ENCODE measurements at regions not wholly inside any gene's neighbourhood (a gene's known extent, or its start where the extent isn't known, plus 50 kb on each side); places are given as distances from the start of the nearest gene placed in this dataset.
A peak's percentile ranks its signal among the peaks of the same experiment; 100 is the strongest.
"Not testable (repeated sequence)": the region's sequence is repeated elsewhere in the genome, so short reads cannot be mapped to it uniquely, and the experiment has no call there.

GRCh38 chr3:27661797-27662196, 60.3 kb downstream of the EOMES start:
- no peak for DNase-seq

- peak; percentile 5 for DNase-seq
Observed at GRCh38 chr3:27659279-27660021, 62.7 kb downstream of the EOMES start.

GRCh38 chr3:27658741-27659140, 63.4 kb downstream of the EOMES start:
- no peak for DNase-seq

- DNase-seq = no peak
Observed at GRCh38 chr3:27657871-27658270, 64.3 kb downstream of the EOMES start.

GRCh38 chr3:27657404-27657803, 64.7 kb downstream of the EOMES start:
- DNase-seq = no peak

GRCh38 chr3:27656790-27657189, 65.3 kb downstream of the EOMES start:
- no peak for DNase-seq

- DNase-seq = no peak
Observed at GRCh38 chr3:27655547-27655946, 66.6 kb downstream of the EOMES start.

- DNase-seq = no peak
Observed at GRCh38 chr3:27653803-27654558, 68.1 kb downstream of the EOMES start.

GRCh38 chr3:27649277-27649676, 72.8 kb downstream of the EOMES start:
- no peak for DNase-seq

- DNase-seq = no peak
Observed at GRCh38 chr3:27646896-27647295, 75.2 kb downstream of the EOMES start.

- no peak for DNase-seq
Observed at GRCh38 chr3:27644941-27645340, 77.2 kb downstream of the EOMES start.

GRCh38 chr3:27643355-27643754, 78.8 kb downstream of the EOMES start:
- DNase-seq = no peak

- DNase-seq = no peak
Observed at GRCh38 chr3:27642796-27643195, 79.3 kb downstream of the EOMES start.

GRCh38 chr3:27641888-27642601, 80.1 kb downstream of the EOMES start:
- DNase-seq = no peak

GRCh38 chr3:27641271-27641800, 80.8 kb downstream of the EOMES start:
- DNase-seq = no peak

- DNase-seq = no peak
Observed at GRCh38 chr3:27639271-27639670, 82.9 kb downstream of the EOMES start.

GRCh38 chr3:27638594-27638993, 83.5 kb downstream of the EOMES start:
- DNase-seq = no peak

GRCh38 chr3:27637346-27637995, 84.7 kb downstream of the EOMES start:
- no peak for DNase-seq

GRCh38 chr3:27635006-27635405, 87.1 kb downstream of the EOMES start:
- not testable (repeated sequence) for DNase-seq

- DNase-seq = no peak
Observed at GRCh38 chr3:27633224-27633545, 88.9 kb downstream of the EOMES start.

GRCh38 chr3:27632431-27633223, 89.5 kb downstream of the EOMES start:
- DNase-seq = no peak

GRCh38 chr3:27630885-27631284, 91.2 kb downstream of the EOMES start:
- no peak for DNase-seq

All from GDM1 (cell line).